H7 (cell line): ENCODE measurements at regions not wholly inside any gene's neighbourhood (a gene's known extent, or its start where the extent isn't known, plus 50 kb on each side); places are given as distances from the start of the nearest gene placed in this dataset.
A peak's percentile ranks its signal among the peaks of the same experiment; 100 is the strongest.

Experiments used
- DNase-seq: peaks from one replicate; pipeline ENCODE4 v3.0.0; 2012
- H3K27me3 ChIP-seq: 2 replicates; pipeline ENCODE4 v1.6.0; 2011; ENCODE audit warnings: mild to moderate bottlenecking, low read length; ENCODE audit not compliant: control insufficient read depth, insufficient read depth
- H3K36me3 ChIP-seq: replicated peaks from 2 replicates; pipeline ENCODE4 v1.5.1; 2011; ENCODE audit warnings: low read length; ENCODE audit not compliant: control insufficient read depth, insufficient read depth
- H3K4me3 ChIP-seq: 2 replicates; pipeline ENCODE4 v1.5.1; 2011; ENCODE audit warnings: low read depth, mild to moderate bottlenecking, control low read depth, low read length, moderate library complexity; ENCODE audit not compliant: insufficient read depth

- no peaks in the 10 kb centered on the region for H3K36me3 ChIP-seq
- no peak for DNase-seq
- no peak overlapping the region for H3K4me3 ChIP-seq
- no peaks in the 10 kb centered on the region for H3K27me3 ChIP-seq
Measured at GRCh38 chr1:193538003-193538354, 351.6 kb upstream of the B3GALT2 start.

DNA sequence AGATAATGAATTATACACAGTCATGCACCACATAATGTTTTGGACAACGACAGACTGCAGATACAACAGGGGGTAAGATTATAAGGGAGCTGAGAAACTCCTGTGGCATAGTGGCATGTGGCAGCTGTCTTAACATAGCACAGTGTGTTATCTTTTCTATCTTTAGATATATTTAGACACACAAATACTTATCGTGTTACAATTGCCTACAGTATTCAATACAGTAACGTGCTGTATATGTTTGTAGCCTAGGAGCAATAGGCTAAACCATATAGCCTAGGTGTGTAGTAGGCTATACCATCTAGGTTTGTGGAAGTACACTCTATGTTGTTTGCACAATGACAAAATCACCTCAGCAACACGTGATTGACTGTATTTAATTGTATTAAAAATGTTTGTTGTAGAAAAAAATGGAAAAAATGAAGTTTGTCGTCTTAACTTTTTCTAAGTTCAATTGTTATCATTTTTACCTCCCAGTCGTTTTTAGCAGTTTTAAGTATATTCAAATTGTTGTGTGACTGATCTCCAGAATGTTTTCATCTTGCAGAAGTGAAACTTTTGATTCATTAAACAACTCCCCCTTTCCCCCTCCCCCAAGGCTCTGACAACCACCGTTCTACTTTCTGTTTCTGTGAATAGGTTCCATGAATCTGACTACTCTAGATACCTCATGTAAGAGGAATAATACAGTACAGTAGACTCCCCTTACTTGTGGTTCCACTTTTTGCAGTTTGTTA lies 351.0 kb upstream of the B3GALT2 start:
- Histone ChIP-seq H3K27me3 (no peaks in the 10 kb centered on the region), H3K4me3 (no peak overlapping the region), H3K36me3 (no peaks in the 10 kb centered on the region)
- DNase-seq = no peak

DNA sequence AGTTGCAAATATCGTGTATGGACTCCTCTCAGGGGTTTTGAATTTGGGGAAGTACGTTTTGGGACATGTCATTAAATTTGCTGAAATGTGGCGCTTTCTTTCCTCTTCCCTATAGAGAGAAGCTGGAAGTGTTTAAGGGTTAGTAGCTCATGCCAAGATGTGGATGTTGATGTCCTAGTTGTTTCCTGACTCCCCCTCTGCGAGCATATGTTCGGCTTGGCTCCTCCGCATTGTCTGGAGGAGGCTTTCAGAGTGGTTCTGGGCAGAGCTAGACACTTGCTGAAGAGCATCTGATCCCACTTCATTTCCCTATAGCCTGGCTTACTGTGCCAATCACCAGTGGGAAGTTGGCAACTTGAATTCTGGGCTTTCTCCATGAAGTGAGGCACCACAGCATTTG lies 347.4 kb upstream of the B3GALT2 start:
- H3K4me3 ChIP-seq = no peak overlapping the region
- DNase-seq = no peak
- no peaks in the 10 kb centered on the region for H3K36me3 ChIP-seq
- no peaks in the 10 kb centered on the region for H3K27me3 ChIP-seq

DNA sequence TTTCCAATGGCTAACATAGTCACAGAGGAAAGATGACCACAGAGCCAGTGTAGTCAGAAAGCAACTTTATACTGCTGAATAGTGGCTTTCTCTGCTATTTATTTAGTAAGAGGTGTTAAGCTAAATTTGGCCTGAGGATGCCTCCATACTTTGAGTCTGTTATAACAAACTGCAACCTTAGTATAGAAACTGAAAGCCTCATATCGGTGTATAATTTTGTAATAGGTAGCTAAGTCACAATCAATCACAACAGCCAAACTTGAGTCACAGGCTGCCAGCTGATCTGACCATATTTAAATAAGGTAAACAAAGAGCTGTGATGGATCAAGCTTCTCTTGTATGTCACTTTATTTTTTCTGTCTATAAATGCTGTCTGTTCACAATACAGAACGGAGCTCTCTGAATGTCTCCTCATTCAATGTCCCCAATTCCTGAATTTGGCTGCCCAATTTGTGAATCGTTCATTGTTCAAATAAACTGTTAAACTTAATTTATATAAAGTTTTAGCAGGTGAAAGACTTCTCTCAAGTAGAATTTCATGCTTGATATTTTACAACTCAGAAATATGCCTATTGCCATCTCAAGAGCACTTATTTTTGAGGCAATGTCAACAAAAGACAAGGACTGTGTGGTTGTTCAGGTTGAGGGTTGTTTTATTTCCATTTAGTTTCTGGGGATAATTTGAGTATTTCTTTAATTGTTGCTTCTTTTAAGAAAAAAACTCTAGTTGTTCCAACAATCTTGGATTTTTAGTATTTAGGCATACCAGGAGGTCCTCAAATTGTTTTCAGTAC lies 339.7 kb upstream of the B3GALT2 start:
- H3K36me3 ChIP-seq = no peaks in the 10 kb centered on the region
- DNase-seq = no peak
- no peaks in the 10 kb centered on the region for H3K27me3 ChIP-seq
- H3K4me3 ChIP-seq = no peak overlapping the region

DNA sequence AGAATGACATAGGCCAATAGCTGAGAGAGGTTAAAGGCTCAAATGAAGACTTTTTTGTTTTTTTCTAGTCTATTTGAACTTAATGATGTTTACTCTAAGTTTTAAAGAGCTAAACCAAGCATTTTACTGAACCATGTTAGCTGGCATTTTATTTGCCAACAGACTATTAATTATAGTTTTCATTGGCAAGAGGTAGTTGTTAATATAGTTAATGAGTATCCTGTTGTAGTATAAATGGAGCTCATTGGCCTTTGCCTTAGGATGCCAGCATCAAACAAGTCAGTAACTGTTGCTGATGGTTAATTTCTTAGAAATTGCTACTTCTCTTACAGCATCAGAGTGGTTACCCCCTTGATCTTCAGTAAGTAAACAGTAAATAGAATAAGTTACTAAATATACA lies 339.0 kb upstream of the B3GALT2 start:
- no peaks in the 10 kb centered on the region for H3K36me3 ChIP-seq
- no peaks in the 10 kb centered on the region for H3K27me3 ChIP-seq
- H3K4me3 ChIP-seq = no peak overlapping the region
- no peak for DNase-seq

GRCh38 chr1:193524616-193525015 lies 338.2 kb upstream of the B3GALT2 start:
- Histone ChIP-seq H3K36me3 (no peaks in the 10 kb centered on the region), H3K27me3 (no peaks in the 10 kb centered on the region), H3K4me3 (no peak overlapping the region)
- no peak for DNase-seq

DNA sequence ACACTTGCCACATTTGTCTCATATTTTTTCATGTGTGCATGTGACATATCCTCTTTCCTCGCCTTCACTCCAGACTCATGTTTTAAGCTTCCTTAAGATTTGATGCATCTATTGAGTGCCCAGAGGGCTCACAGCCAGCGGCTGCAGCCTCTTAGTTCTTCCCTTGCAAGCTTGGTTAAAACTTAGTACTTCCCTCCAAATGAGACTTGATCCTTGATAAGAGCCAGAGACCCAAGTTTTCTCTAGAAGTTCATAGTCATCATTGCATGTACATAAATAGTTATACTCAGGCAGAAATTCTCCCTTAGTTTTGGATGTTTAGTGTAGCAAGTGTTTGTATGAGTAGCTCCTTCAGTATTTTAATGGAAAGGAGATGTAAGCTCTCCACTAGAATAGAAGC lies 337.6 kb upstream of the B3GALT2 start:
- no peak for DNase-seq
- Histone ChIP-seq H3K27me3 (no peaks in the 10 kb centered on the region), H3K36me3 (no peaks in the 10 kb centered on the region), H3K4me3 (no peak overlapping the region)

DNA sequence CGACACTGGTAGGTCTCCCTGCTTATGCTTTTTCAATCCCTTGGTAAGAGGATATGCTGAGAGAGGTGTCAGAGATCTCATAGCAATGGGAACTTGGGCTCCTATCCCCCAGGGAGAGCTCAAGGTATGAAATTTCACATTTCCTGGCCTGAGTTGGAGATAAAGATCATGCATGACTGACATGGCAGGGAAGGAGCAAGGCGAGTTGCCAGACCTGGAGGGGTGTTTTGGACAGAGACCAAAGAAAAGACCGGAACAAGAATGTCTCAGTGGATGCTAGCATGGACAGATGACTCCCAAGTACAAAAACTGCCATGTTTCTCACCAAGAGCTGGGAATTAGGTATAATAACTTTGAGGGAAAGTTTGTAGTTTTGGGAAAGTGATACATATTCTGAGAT lies 334.1 kb upstream of the B3GALT2 start:
- Histone ChIP-seq H3K36me3 (no peaks in the 10 kb centered on the region), H3K27me3 (no peaks in the 10 kb centered on the region), H3K4me3 (no peak overlapping the region)
- DNase-seq = no peak

GRCh38 chr1:193519922-193520321 lies 333.5 kb upstream of the B3GALT2 start:
- H3K27me3 ChIP-seq = no peaks in the 10 kb centered on the region
- no peak overlapping the region for H3K4me3 ChIP-seq
- no peaks in the 10 kb centered on the region for H3K36me3 ChIP-seq
- peak; percentile 2 for DNase-seq

- H3K36me3 ChIP-seq = no peaks in the 10 kb centered on the region
- DNase-seq = no peak
- no peak overlapping the region for H3K4me3 ChIP-seq
- H3K27me3 ChIP-seq = no peaks in the 10 kb centered on the region
Measured at GRCh38 chr1:193516755-193517388, 330.5 kb upstream of the B3GALT2 start.

GRCh38 chr1:193514397-193514796 lies 328.0 kb upstream of the B3GALT2 start:
- no peak overlapping the region for H3K4me3 ChIP-seq
- no peaks in the 10 kb centered on the region for H3K27me3 ChIP-seq
- DNase-seq = no peak
- no peaks in the 10 kb centered on the region for H3K36me3 ChIP-seq

- Histone ChIP-seq H3K4me3 (no peak overlapping the region), H3K36me3 (no peaks in the 10 kb centered on the region), H3K27me3 (no peaks in the 10 kb centered on the region)
- no peak for DNase-seq
Measured at GRCh38 chr1:193513032-193513431, 326.6 kb upstream of the B3GALT2 start.

DNA sequence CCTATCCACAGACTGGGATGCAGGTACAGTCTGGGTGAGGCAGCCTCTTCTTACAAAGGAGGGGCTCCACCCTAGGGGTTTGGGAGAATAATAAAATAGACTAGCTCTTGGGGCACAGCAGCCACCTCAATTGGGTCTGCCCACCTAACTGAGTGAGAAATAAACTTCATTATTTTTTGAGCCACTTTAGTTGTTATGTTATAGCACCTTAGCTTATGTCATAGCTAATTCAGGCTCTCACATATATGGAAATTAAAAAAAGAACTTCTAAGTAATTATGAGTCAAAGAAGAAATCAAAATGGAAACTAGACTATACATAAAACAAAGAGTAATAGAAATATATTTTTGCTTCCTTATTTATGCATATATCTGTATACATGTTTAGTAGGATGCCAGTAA lies 318.5 kb upstream of the B3GALT2 start:
- no peaks in the 10 kb centered on the region for H3K36me3 ChIP-seq
- no peaks in the 10 kb centered on the region for H3K27me3 ChIP-seq
- no peak for DNase-seq
- H3K4me3 ChIP-seq = no peak overlapping the region

DNA sequence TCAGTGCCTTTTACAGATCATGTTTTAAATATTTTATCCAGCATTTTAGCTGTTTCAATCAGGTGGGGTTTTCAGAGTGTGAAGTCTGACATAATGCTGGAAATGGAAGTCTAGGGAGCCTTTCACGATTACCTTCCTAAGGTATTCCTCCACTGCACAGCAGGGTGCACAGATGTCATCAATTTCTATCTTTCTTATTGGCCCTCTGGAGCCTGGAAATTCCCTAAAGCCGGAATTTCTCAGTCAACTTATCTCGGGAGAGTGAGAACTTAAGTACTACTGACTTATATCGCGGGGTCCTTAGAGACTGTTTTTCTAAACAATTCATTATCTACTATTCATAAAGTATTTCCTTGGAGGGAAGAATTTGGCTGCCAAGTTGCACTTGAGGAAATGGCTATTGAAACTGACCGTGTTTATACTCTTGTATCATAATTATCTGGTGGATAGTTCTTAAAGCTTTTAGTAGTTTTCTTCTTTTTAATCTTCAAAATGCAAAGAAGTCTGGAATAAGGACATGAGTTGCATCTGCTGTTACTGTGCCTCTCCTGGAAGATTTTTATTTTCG lies 311.8 kb upstream of the B3GALT2 start:
- Histone ChIP-seq H3K27me3 (no peaks in the 10 kb centered on the region), H3K36me3 (no peaks in the 10 kb centered on the region), H3K4me3 (no peak overlapping the region)
- DNase-seq = no peak

GRCh38 chr1:193494368-193494767 lies 308.0 kb upstream of the B3GALT2 start:
- H3K36me3 ChIP-seq = no peaks in the 10 kb centered on the region
- no peaks in the 10 kb centered on the region for H3K27me3 ChIP-seq
- DNase-seq = no peak
- no peak overlapping the region for H3K4me3 ChIP-seq
